ENCODE measurements at regions not wholly inside any gene's neighbourhood (a gene's known extent, or its start where the extent isn't known, plus 50 kb on each side); places are given as distances from the start of the nearest gene placed in this dataset.

GRCh38 chr11:130721023-130721681 is 195.1 kb downstream of the SNX19 start:
- intact Hi-C loops (cut with DNase I): no loop called here
- Histone ChIP-seq H3K27me3 (no peaks in the 10 kb centered on the region), H3K27ac (no peak overlapping the region), H3K9me3 (no peaks in the 10 kb centered on the region), H3K36me3 (no peaks in the 10 kb centered on the region), H3K4me3 (no peak overlapping the region), H3K9ac (ENCODE audit: low read depth in 2 of 2, low read length in 2 of 2) (no peak overlapping the region), H3K4me1 (no peaks in the 10 kb centered on the region)
- TF ChIP-seq, protein P1, sequence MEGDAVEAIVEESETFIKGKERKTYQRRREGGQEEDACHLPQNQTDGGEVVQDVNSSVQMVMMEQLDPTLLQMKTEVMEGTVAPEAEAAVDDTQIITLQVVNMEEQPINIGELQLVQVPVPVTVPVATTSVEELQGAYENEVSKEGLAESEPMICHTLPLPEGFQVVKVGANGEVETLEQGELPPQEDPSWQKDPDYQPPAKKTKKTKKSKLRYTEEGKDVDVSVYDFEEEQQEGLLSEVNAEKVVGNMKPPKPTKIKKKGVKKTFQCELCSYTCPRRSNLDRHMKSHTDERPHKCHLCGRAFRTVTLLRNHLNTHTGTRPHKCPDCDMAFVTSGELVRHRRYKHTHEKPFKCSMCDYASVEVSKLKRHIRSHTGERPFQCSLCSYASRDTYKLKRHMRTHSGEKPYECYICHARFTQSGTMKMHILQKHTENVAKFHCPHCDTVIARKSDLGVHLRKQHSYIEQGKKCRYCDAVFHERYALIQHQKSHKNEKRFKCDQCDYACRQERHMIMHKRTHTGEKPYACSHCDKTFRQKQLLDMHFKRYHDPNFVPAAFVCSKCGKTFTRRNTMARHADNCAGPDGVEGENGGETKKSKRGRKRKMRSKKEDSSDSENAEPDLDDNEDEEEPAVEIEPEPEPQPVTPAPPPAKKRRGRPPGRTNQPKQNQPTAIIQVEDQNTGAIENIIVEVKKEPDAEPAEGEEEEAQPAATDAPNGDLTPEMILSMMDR (IDR thresholded peaks at IDR 0.05): no peak
- DNase-seq: no peak

DNA sequence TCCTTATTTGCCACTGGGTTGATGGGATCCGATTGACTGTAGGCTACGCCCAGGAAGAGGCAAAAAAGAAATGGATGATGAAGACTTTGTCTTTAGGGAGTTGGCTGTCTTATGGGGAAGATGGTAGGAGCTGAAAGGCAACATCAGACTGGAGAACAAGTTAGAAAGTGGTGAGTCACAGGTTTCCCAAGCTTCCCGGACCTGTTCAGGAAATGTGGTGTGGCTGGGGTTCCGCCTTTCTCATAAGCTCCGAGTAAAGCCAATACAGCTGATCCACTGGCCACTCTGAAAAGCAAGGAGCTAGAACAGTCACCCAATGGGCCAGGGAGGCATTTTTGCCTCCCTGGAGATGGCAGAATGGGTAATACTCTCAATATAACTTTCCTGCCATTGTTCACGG is 194.5 kb downstream of the SNX19 start:
- TF ChIP-seq, protein P1 (IDR thresholded peaks at IDR 0.05): no peak
- no peak for DNase-seq
- Histone ChIP-seq H3K36me3 (no peaks in the 10 kb centered on the region), H3K4me3 (no peak overlapping the region), H3K9ac (ENCODE audit: low read depth in 2 of 2, low read length in 2 of 2) (no peak overlapping the region), H3K4me1 (no peaks in the 10 kb centered on the region), H3K27ac (no peak overlapping the region), H3K9me3 (no peaks in the 10 kb centered on the region), H3K27me3 (no peaks in the 10 kb centered on the region)
- intact Hi-C loops (cut with DNase I): no loop called here

DNA sequence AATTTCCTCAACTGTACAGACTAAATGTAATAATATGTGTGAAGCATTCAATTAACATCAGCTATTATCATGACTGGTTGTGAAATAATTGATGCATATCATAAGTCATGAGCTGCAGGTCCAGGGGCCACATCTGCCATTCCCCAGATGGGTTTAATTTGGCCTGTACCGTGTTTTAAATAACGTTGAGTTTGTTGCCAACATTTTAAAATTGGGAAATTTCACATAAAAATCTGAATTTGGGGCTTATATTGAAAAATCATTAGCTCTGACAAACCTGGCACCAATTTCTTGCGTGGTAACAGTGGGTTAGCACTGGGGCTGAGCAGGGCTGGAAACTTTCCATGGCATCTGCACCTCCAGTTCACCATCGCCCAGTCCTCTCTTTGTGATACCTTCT is 193.9 kb downstream of the SNX19 start:
- no peak for DNase-seq
- no peaks in the 10 kb centered on the region for H3K9me3 ChIP-seq
- no peaks in the 10 kb centered on the region for H3K36me3 ChIP-seq
- no peaks in the 10 kb centered on the region for H3K27me3 ChIP-seq
- TF ChIP-seq, protein P1 (IDR thresholded peaks at IDR 0.05): no peak
- intact Hi-C loops (cut with DNase I): no loop called here
- no peak overlapping the region for H3K4me3 ChIP-seq
- no peak overlapping the region for H3K9ac ChIP-seq (ENCODE audit: low read depth in 2 of 2, low read length in 2 of 2)
- no peak overlapping the region for H3K27ac ChIP-seq
- H3K4me1 ChIP-seq: no peaks in the 10 kb centered on the region

- DNase-seq: no peak
- no peak overlapping the region for H3K27ac ChIP-seq
- no peak overlapping the region for H3K9ac ChIP-seq (ENCODE audit: low read depth in 2 of 2, low read length in 2 of 2)
- H3K36me3 ChIP-seq: no peaks in the 10 kb centered on the region
- intact Hi-C loops (cut with DNase I): no loop called here
- H3K9me3 ChIP-seq: no peaks in the 10 kb centered on the region
- H3K4me1 ChIP-seq: no peaks in the 10 kb centered on the region
- H3K27me3 ChIP-seq: no peaks in the 10 kb centered on the region
- no peak overlapping the region for H3K4me3 ChIP-seq
- TF ChIP-seq, protein P1 (IDR thresholded peaks at IDR 0.05): no peak
Measured at GRCh38 chr11:130725421-130726233, 190.7 kb downstream of the SNX19 start.

DNA sequence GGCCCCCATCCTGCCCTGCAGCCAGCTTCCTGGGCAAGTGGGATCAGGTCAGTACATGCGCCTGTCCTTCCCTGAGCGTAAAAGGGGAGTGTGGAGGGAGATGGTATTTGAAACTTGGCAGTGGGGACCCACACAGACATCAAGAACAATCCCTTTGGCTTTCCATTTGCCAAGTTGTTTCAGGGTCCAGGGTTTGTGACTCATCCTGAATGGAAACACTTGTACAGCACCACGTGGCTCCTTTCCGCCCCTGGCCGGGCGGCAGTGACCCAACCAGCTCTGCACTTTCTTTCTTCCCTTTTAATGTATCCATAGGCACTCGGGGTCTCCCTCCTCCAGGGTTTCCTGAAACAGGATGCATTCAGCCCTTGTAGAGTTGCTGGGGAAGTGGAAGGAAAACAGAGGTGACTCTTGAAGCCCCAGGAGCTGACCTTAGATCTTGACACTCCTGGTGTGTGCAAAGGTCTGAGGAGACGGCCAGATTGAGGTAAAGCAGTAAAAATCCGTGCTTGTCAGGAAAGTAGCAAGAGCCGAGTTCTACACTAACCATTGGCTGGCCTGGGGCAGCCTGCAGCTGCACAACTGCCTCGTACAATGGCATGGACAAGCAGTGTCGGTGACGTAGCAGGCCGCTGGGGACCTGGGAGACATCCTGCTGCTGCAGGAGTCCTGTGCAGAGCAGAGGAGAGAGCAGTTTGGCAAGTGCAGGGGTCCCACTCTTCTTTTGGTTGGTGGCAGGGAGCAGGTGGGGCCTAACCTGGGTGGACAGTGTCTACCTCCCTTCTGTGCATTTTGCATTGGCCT is 189.8 kb downstream of the SNX19 start:
- Histone ChIP-seq H3K36me3 (no peaks in the 10 kb centered on the region), H3K4me1 (no peaks in the 10 kb centered on the region), H3K4me3 (no peak overlapping the region), H3K9ac (ENCODE audit: low read depth in 2 of 2, low read length in 2 of 2) (no peak overlapping the region), H3K9me3 (no peaks in the 10 kb centered on the region), H3K27me3 (no peaks in the 10 kb centered on the region), H3K27ac (no peak overlapping the region)
- TF ChIP-seq, protein P1 (IDR thresholded peaks at IDR 0.05): no peak
- DNase-seq: peak; percentile 34
- intact Hi-C loops (cut with DNase I): no loop called here
